DND-41 (cell line): ENCODE measurements at regions not wholly inside any gene's neighbourhood (a gene's known extent, or its start where the extent isn't known, plus 50 kb on each side); places are given as distances from the start of the nearest gene placed in this dataset.
"Not testable (repeated sequence)": the region's sequence is repeated elsewhere in the genome, so short reads cannot be mapped to it uniquely, and the experiment has no call there.

ENCODE experiments used
- ATAC-seq: fragments of 200-7000 bp; cut with Tn5 transposase; 3 replicates; pipeline ENCODE4 v1.9.1; 2021; ENCODE audit warnings: low read depth; ENCODE audit not compliant: insufficient read depth
- DNase-seq: peaks from one replicate; pipeline ENCODE4 v3.0.0-alpha.2; 2020
- H2AFZ ChIP-seq: 2 replicates; pipeline ENCODE4 v1.6.0; 2012; ENCODE audit warnings: low read depth, low read length
- H3K27ac ChIP-seq: 2 replicates; pipeline ENCODE4 v1.5.1; 2012; ENCODE audit warnings: low read length, inconsistent platforms
- H3K27me3 ChIP-seq: fragments of 200-600 bp; sonication (generic); 2 replicates; pipeline ENCODE4 v1.6.0; 2012; ENCODE audit warnings: low read length, mild to moderate bottlenecking, inconsistent platforms; ENCODE audit not compliant: insufficient read depth, poor library complexity
- H3K36me3 ChIP-seq: 2 replicates; pipeline ENCODE4 v1.5.1; 2012; ENCODE audit warnings: low read length, inconsistent platforms; ENCODE audit not compliant: insufficient read depth
- H3K4me1 ChIP-seq: 2 replicates; pipeline ENCODE4 v1.5.1; 2012; ENCODE audit warnings: mild to moderate bottlenecking, low read length; ENCODE audit not compliant: insufficient read depth
- H3K4me2 ChIP-seq: 2 replicates; pipeline ENCODE4 v1.6.0; 2012; ENCODE audit warnings: mild to moderate bottlenecking, moderate library complexity, low read length, inconsistent platforms; ENCODE audit not compliant: insufficient read depth
- H3K4me3 ChIP-seq, 2 experiments: fragments of 200-600 bp in 1 of 2; shearing (Covaris generic) in 1 of 2; 2 replicates each; pipeline ENCODE4 v1.5.1; 2012 to 2016; ENCODE audit warnings: inconsistent platforms in 2 of 2, low read length in 2 of 2, mild to moderate bottlenecking in 2 of 2, low read depth in 1 of 2, moderate library complexity in 1 of 2
- H3K79me2 ChIP-seq: 2 replicates; pipeline ENCODE4 v1.6.0; 2012; ENCODE audit warnings: low read length, inconsistent platforms; ENCODE audit not compliant: insufficient read depth
- H3K9ac ChIP-seq: 2 replicates; pipeline ENCODE4 v1.6.0; 2012; ENCODE audit warnings: low read depth, mild to moderate bottlenecking, inconsistent platforms, low read length, moderate library complexity
- H3K9me3 ChIP-seq: 2 replicates; pipeline ENCODE4 v1.5.1; 2012; ENCODE audit warnings: low read length, moderate library complexity, mild to moderate bottlenecking, inconsistent platforms; ENCODE audit not compliant: insufficient read depth, severe bottlenecking
- H4K20me1 ChIP-seq: 2 replicates; pipeline ENCODE4 v1.6.0; 2012; ENCODE audit warnings: low read length; ENCODE audit not compliant: insufficient read depth
- EZH2 ChIP-seq: IDR thresholded peaks from 3 replicates; pipeline ENCODE4 v1.6.1; 2012; ENCODE audit warnings: borderline replicate concordance, low read depth, mild to moderate bottlenecking, moderate library complexity, low read length, inconsistent platforms; ENCODE audit not compliant: severe bottlenecking
- TF ChIP-seq, protein P1 (sequence below): IDR thresholded peaks from 2 replicates; pipeline ENCODE4 v1.5.1; 2012; ENCODE audit warnings: borderline replicate concordance, low read length, moderate library complexity, mild to moderate bottlenecking; ENCODE audit not compliant: poor library complexity, severe bottlenecking; ENCODE audit errors: extremely low read depth

DNA sequence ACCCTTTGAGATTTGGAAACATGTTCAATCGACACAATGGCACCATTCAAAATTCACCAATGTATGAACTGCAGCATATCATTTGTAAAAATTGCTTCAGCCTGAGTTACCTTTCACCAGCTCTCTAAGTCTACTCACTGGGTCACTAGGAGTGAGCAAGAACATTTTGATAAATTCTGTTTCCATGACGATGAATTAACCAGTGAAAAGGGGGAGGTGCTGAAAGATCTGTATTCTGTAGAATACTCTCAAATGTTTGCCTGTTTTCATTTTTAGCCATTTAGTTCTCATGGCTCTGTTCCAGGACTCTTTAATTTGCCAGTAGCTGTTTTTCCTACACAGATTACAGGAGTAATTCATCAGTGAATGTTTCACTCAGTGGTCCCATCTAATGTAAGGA is 883.4 kb downstream of the DIAPH3 start:
- no peaks in the 10 kb centered on the region for H3K27me3 ChIP-seq
- H3K9ac ChIP-seq, result no peak overlapping the region
- no peaks in the 10 kb centered on the region for H3K4me1 ChIP-seq
- no peak overlapping the region for H3K27ac ChIP-seq
- ATAC-seq (no peak), DNase-seq (no peak)
- H3K4me2 ChIP-seq, result no peak overlapping the region
- H3K9me3 ChIP-seq, result no peaks in the 10 kb centered on the region
- no peaks in the 10 kb centered on the region for H3K36me3 ChIP-seq
- TF ChIP-seq, protein P1, sequence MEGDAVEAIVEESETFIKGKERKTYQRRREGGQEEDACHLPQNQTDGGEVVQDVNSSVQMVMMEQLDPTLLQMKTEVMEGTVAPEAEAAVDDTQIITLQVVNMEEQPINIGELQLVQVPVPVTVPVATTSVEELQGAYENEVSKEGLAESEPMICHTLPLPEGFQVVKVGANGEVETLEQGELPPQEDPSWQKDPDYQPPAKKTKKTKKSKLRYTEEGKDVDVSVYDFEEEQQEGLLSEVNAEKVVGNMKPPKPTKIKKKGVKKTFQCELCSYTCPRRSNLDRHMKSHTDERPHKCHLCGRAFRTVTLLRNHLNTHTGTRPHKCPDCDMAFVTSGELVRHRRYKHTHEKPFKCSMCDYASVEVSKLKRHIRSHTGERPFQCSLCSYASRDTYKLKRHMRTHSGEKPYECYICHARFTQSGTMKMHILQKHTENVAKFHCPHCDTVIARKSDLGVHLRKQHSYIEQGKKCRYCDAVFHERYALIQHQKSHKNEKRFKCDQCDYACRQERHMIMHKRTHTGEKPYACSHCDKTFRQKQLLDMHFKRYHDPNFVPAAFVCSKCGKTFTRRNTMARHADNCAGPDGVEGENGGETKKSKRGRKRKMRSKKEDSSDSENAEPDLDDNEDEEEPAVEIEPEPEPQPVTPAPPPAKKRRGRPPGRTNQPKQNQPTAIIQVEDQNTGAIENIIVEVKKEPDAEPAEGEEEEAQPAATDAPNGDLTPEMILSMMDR, result no peak
- TF ChIP-seq EZH2, result no peak
- H4K20me1 ChIP-seq, result no peaks in the 10 kb centered on the region
- H2AFZ ChIP-seq, result no peak overlapping the region
- no peaks in the 10 kb centered on the region for H3K79me2 ChIP-seq
- H3K4me3 ChIP-seq, result no peak overlapping the region

DNA sequence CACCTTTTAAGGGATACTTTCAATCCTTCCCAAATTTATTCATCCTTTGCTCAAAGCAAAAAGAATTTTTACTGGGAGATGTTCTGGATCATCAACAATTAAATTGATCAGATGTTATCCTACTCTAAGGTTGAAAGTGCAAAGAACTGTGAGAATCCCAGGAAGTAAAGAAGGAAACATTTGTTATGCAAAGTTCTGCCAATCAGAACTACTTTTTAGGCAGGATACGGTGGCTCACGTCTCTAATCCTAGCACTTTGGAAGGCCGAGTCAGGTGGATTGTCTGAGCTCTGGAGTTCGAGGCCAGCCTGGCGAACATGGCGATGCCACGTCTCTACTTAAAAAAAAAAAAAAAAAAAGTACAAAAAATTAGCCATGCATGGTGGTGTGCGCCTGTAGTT is 882.3 kb downstream of the DIAPH3 start:
- H3K9ac ChIP-seq, result no peak overlapping the region
- no peaks in the 10 kb centered on the region for H3K9me3 ChIP-seq
- no peaks in the 10 kb centered on the region for H3K36me3 ChIP-seq
- H3K27me3 ChIP-seq, result no peaks in the 10 kb centered on the region
- H3K27ac ChIP-seq, result no peak overlapping the region
- H4K20me1 ChIP-seq, result no peaks in the 10 kb centered on the region
- DNase-seq, result no peak
- no peaks in the 10 kb centered on the region for H3K4me1 ChIP-seq
- no peak overlapping the region for H3K4me2 ChIP-seq
- ATAC-seq, result no peak
- no peak overlapping the region for H3K4me3 ChIP-seq
- no peak overlapping the region for H2AFZ ChIP-seq
- TF ChIP-seq, protein P1, result no peak
- TF ChIP-seq EZH2, result no peak
- no peaks in the 10 kb centered on the region for H3K79me2 ChIP-seq

DNA sequence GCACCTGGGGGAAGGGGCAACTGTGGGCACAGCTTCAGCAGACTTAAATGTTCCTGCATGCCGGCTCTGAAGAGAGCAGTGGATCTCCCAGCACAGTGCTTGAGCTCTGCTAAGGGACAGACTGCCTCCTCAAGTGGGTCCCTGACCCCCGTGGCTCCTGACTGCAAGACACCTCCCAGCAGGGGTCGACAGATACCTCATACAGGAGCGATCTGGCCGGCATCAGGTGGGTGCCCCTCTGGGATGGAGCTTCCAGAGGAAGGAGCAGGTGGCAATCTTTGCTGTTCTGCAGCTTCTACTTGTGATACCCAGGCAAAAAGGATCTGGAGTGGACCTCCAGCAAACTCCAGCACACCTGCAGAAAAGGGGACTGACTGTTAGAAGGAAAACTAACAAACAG is 871.5 kb downstream of the DIAPH3 start:
- H3K4me3 ChIP-seq, H3K4me2 ChIP-seq, H3K79me2 ChIP-seq, H3K27ac ChIP-seq, H3K27me3 ChIP-seq, DNase-seq, H3K36me3 ChIP-seq, ATAC-seq, H2AFZ ChIP-seq, H4K20me1 ChIP-seq, H3K9ac ChIP-seq, H3K9me3 ChIP-seq, H3K4me1 ChIP-seq: not testable (repeated sequence)

DNA sequence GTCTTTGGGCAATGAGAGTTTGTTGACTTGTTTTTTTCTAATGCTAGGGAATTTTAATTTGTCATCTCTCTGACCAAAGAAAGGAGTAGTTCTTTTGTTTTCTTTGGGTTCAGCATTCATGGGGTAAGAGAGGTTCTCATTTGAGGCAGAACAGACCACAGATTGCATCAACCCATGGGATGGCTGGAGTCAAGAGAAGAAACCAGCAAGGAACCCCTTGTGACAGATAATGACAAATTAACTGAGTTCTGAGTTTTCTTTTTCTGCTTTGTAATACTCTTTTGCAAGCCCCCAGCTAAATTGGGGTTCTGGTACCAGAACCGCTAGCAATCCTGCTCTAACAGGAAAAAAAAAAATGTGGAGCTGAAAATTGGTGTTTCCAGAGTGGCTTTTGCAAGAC is 864.1 kb downstream of the DIAPH3 start:
- TF ChIP-seq EZH2, result no peak
- TF ChIP-seq, protein P1, result no peak
- no peaks in the 10 kb centered on the region for H3K79me2 ChIP-seq
- no peak overlapping the region for H3K4me3 ChIP-seq
- H2AFZ ChIP-seq, result no peak overlapping the region
- no peak overlapping the region for H3K9ac ChIP-seq
- ATAC-seq (no peak), DNase-seq (no peak)
- H3K27ac ChIP-seq, result no peak overlapping the region
- no peak overlapping the region for H3K4me2 ChIP-seq
- H3K9me3 ChIP-seq, result no peaks in the 10 kb centered on the region
- H3K27me3 ChIP-seq, result no peaks in the 10 kb centered on the region
- no peaks in the 10 kb centered on the region for H3K4me1 ChIP-seq
- no peaks in the 10 kb centered on the region for H3K36me3 ChIP-seq
- H4K20me1 ChIP-seq, result no peaks in the 10 kb centered on the region
